GM23338 (cell line): ENCODE measurements at regions not wholly inside any gene's neighbourhood (a gene's known extent, or its start where the extent isn't known, plus 50 kb on each side); places are given as distances from the start of the nearest gene placed in this dataset.
"Not testable (repeated sequence)": the region's sequence is repeated elsewhere in the genome, so short reads cannot be mapped to it uniquely, and the experiment has no call there.

Source experiments
- ATAC-seq: fragments of 200-7000 bp; cut with Tn5 transposase; 3 replicates; pipeline ENCODE4 v1.9.1; 2020
- DNase-seq: peaks from one replicate; pipeline ENCODE4 v3.0.0-alpha.2; 2015; ENCODE audit warnings: low spot score
- H2AFZ ChIP-seq: fragments of 200-600 bp; sonication (generic); 2 replicates; pipeline ENCODE4 v1.8.0; 2016; ENCODE audit warnings: antibody characterized with exemption, mild to moderate bottlenecking, moderate library complexity
- H3F3A ChIP-seq: fragments of 200-600 bp; sonication (generic); replicated peaks from 2 replicates; pipeline ENCODE4 v1.8.0; 2017; ENCODE audit warnings: antibody characterized with exemption, mixed run types, low read depth
- H3K27ac ChIP-seq: fragments of 200-600 bp; sonication (generic); 2 replicates; pipeline ENCODE4 v1.6.1; 2016; ENCODE audit warnings: low read depth
- H3K27me3 ChIP-seq: fragments of 200-600 bp; sonication (generic); 2 replicates; pipeline ENCODE4 v1.8.0; 2016; ENCODE audit warnings: mild to moderate bottlenecking, mixed run types, moderate library complexity; ENCODE audit not compliant: insufficient read depth
- H3K36me3 ChIP-seq: fragments of 200-600 bp; sonication (generic); 2 replicates; pipeline ENCODE4 v1.8.0; 2016; ENCODE audit warnings: mild to moderate bottlenecking; ENCODE audit not compliant: insufficient read depth
- H3K4me1 ChIP-seq: fragments of 200-600 bp; sonication (generic); 2 replicates; pipeline ENCODE4 v1.8.0; 2016; ENCODE audit warnings: mild to moderate bottlenecking, moderate library complexity; ENCODE audit not compliant: insufficient read depth
- H3K4me2 ChIP-seq: fragments of 200-600 bp; sonication (generic); 2 replicates; pipeline ENCODE4 v1.7.1; 2017; ENCODE audit warnings: mixed run types
- H3K4me3 ChIP-seq: fragments of 200-600 bp; sonication (generic); 2 replicates; pipeline ENCODE4 v1.6.1; 2016; ENCODE audit warnings: mixed run types
- H3K79me2 ChIP-seq: fragments of 200-600 bp; sonication (generic); replicated peaks from 2 replicates; pipeline ENCODE4 v1.8.0; 2017; ENCODE audit warnings: mild to moderate bottlenecking; ENCODE audit not compliant: insufficient read depth
- H3K9me2 ChIP-seq: fragments of 200-600 bp; sonication (generic); 2 replicates; pipeline ENCODE4 v1.8.0; 2017; ENCODE audit not compliant: insufficient read depth
- H4K20me1 ChIP-seq: fragments of 200-600 bp; sonication (generic); replicated peaks from 2 replicates; pipeline ENCODE4 v1.8.0; 2017; ENCODE audit warnings: mild to moderate bottlenecking; ENCODE audit not compliant: insufficient read depth
- H3K27ac Mint-ChIP-seq: 2 replicates; pipeline ENCODE4 v1.8.0; 2020; ENCODE audit warnings: inconsistent platforms, mild to moderate bottlenecking, moderate library complexity, mixed read lengths
- H3K27me3 Mint-ChIP-seq: 3 replicates; pipeline ENCODE4 v1.8.0; 2022; ENCODE audit warnings: low read depth, mild to moderate bottlenecking, moderate library complexity, mixed read lengths, inconsistent platforms; ENCODE audit not compliant: insufficient read depth, poor library complexity
- H3K36me3 Mint-ChIP-seq: 3 replicates; pipeline ENCODE4 v1.8.0; 2021; ENCODE audit warnings: low read depth, mild to moderate bottlenecking, inconsistent platforms, moderate library complexity, mixed read lengths
- H3K4me1 Mint-ChIP-seq: 3 replicates; pipeline ENCODE4 v1.8.0; 2020; ENCODE audit warnings: mild to moderate bottlenecking, inconsistent platforms, mixed read lengths
- H3K4me3 Mint-ChIP-seq: 3 replicates; pipeline ENCODE4 v1.8.0; 2021; ENCODE audit warnings: moderate library complexity, mild to moderate bottlenecking, inconsistent platforms, mixed read lengths
- H3K9me3 Mint-ChIP-seq: 3 replicates; pipeline ENCODE4 v1.8.0; 2020; ENCODE audit warnings: moderate library complexity, mild to moderate bottlenecking, inconsistent platforms, mixed read lengths
- CREB1 ChIP-seq: fragments of 250-450 bp; sonication (Bioruptor Pico); IDR thresholded peaks from 2 replicates; pipeline ENCODE4 v1.5.0; 2020; ENCODE audit warnings: low read depth, mild to moderate bottlenecking, moderate library complexity
- CTCF ChIP-seq, 2 experiments: fragments of 200-600 bp in 1 of 2; sonication (generic) in 1 of 2; conservative IDR thresholded peaks; 2 replicates each; pipeline versions ENCODE4 v1.5.1 to v1.6.1; 2016 to 2017; ENCODE audit warnings: antibody characterized with exemption in 2 of 2, low read depth in 2 of 2, mild to moderate bottlenecking in 2 of 2, moderate library complexity in 1 of 2
- NANOG ChIP-seq: IDR thresholded peaks from 2 replicates; pipeline ENCODE4 v1.6.1; 2016; ENCODE audit warnings: antibody characterized with exemption, borderline replicate concordance
- POLR2AphosphoS5 ChIP-seq: IDR thresholded peaks from 2 replicates; pipeline ENCODE4 v1.6.1; 2016; ENCODE audit warnings: antibody characterized with exemption, low read depth
- STAT1 ChIP-seq: IDR thresholded peaks from one replicate; pipeline ENCODE4 v1.6.1; 2016; ENCODE audit warnings: antibody characterized with exemption; ENCODE audit not compliant: unreplicated experiment
- ZNF331 ChIP-seq: fragments of 250-450 bp; sonication (Bioruptor Pico); IDR thresholded peaks from 2 replicates; pipeline ENCODE4 v1.5.0; 2020; ENCODE audit warnings: low read depth, mild to moderate bottlenecking, moderate library complexity

GRCh38 chr7:112547916-112548315, 67.1 kb downstream of the LSMEM1 start (continued):
- TF ChIP-seq STAT1, result no peak

- H3K9me3 Mint-ChIP-seq, result peaks cover 13% of the 10 kb centered on the region; the same call in 2 of the 3 replicates
- H3K4me2 ChIP-seq, result no peak overlapping the region
- no peak overlapping the region for H2AFZ ChIP-seq
- no peak overlapping the region for H3K27ac ChIP-seq
- H3K79me2 ChIP-seq, result no peaks in the 10 kb centered on the region
- no peak overlapping the region for H3K4me3 ChIP-seq
- TF ChIP-seq STAT1 (no peak), CTCF (conservative IDR thresholded peaks at IDR 0.05; ENCODE audit: low read depth in 2 of 2) (peak; percentile 87 to 98)
- no peak overlapping the region for H3K4me3 Mint-ChIP-seq
- H3K4me1 Mint-ChIP-seq, result no peaks in the 10 kb centered on the region
- H3K9me2 ChIP-seq, result no peaks in the 10 kb centered on the region
- H3K27ac Mint-ChIP-seq, result no peak overlapping the region
- no peaks in the 10 kb centered on the region for H3K27me3 Mint-ChIP-seq
- H3K27me3 ChIP-seq, result no peaks in the 10 kb centered on the region
- no peaks in the 10 kb centered on the region for H3F3A ChIP-seq
- H4K20me1 ChIP-seq, result no peaks in the 10 kb centered on the region
- ATAC-seq, result peak; percentile 41; the same call in 2 of the 3 replicates
- DNase-seq, result peak; percentile 82
- H3K36me3 Mint-ChIP-seq, result peaks cover 3% of the 10 kb centered on the region; the same call in 2 of the 3 replicates
- H3K36me3 ChIP-seq, result no peaks in the 10 kb centered on the region
- no peaks in the 10 kb centered on the region for H3K4me1 ChIP-seq
These were observed 69.8 kb downstream of the LSMEM1 start for GRCh38 chr7:112550468-112551060.

DNA sequence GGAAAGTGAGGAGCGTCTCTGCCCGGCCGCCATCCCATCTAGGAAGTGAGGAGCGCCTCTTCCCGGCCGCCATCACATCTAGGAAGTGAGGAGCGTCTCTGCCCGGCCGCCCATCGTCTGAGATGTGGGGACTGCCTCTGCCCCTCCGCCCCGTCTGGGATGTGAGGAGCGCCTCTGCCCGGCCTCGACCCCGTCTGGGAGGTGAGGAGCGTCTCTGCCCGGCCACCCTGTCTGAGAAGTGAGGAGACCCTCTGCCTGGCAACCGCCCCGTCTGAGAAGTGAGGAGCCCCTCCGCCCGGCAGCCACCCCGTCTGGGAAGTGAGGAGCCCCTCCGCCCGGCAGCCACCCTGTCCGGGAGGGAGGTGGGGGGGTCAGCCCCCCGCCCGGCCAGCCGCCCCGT, 70.7 kb downstream of the LSMEM1 start:
- H3K79me2 ChIP-seq, H3K36me3 ChIP-seq, H3K27ac ChIP-seq, H3K9me2 ChIP-seq, H3K27me3 ChIP-seq, H3K36me3 Mint-ChIP-seq, DNase-seq, H3F3A ChIP-seq, H3K4me1 Mint-ChIP-seq, H3K4me3 ChIP-seq, H3K27ac Mint-ChIP-seq, H3K4me1 ChIP-seq, H4K20me1 ChIP-seq, ATAC-seq, H3K27me3 Mint-ChIP-seq, H2AFZ ChIP-seq, H3K4me3 Mint-ChIP-seq, H3K4me2 ChIP-seq: not testable (repeated sequence)
- H3K9me3 Mint-ChIP-seq, result peaks cover 13% of the 10 kb centered on the region; the same call in 2 of the 3 replicates

DNA sequence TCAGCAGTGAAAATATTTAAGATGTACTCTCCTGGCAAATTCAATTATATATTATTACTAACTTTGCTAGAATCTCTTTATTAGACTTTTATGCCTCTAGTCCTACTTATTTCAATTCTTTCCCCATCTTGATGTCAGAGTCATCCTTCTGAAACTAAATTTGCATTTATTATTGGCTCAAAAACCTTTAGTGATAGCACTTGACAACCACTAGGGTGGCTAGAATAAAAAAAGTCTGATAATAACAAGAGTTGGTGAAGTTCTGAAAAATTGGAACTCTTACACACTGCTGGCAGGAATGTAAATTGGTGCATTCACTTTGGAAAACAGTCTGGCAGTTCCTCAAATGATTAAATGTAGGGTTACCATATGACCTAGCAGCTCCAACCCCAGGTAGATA, 73.8 kb downstream of the LSMEM1 start:
- Histone ChIP-seq H2AFZ (no peak overlapping the region), H3F3A (no peaks in the 10 kb centered on the region), H3K4me3 (no peak overlapping the region), H3K4me1 (no peaks in the 10 kb centered on the region), H3K9me2 (no peaks in the 10 kb centered on the region), H3K27me3 (no peaks in the 10 kb centered on the region), H3K4me2 (no peak overlapping the region), H4K20me1 (no peaks in the 10 kb centered on the region), H3K36me3 (no peaks in the 10 kb centered on the region), H3K79me2 (no peaks in the 10 kb centered on the region), H3K27ac (no peak overlapping the region)
- peaks cover 13% of the 10 kb centered on the region; the same call in 2 of the 3 replicates for H3K9me3 Mint-ChIP-seq
- no peak overlapping the region for H3K4me3 Mint-ChIP-seq
- H3K4me1 Mint-ChIP-seq, result no peaks in the 10 kb centered on the region
- H3K36me3 Mint-ChIP-seq, result peaks cover 3% of the 10 kb centered on the region; the same call in 2 of the 3 replicates
- no peak for DNase-seq
- no peaks in the 10 kb centered on the region for H3K27me3 Mint-ChIP-seq
- no peak overlapping the region for H3K27ac Mint-ChIP-seq
- TF ChIP-seq ZNF331 (CRISPR knock-in tag), result no peak
- peak in 1 of 2 experiments; percentile 35; a peak in 2 of 4 replicates for TF ChIP-seq CTCF (conservative IDR thresholded peaks at IDR 0.05; ENCODE audit: low read depth in 2 of 2)
- TF ChIP-seq POLR2AphosphoS5, result no peak
- no peak for TF ChIP-seq CREB1 (CRISPR knock-in tag)
- TF ChIP-seq NANOG, result no peak
- no peak for ATAC-seq
